ENCODE measurements at regions not wholly inside any gene's neighbourhood (a gene's known extent, or its start where the extent isn't known, plus 50 kb on each side); places are given as distances from the start of the nearest gene placed in this dataset.
A peak's percentile ranks its signal among the peaks of the same experiment; 100 is the strongest.

DNA sequence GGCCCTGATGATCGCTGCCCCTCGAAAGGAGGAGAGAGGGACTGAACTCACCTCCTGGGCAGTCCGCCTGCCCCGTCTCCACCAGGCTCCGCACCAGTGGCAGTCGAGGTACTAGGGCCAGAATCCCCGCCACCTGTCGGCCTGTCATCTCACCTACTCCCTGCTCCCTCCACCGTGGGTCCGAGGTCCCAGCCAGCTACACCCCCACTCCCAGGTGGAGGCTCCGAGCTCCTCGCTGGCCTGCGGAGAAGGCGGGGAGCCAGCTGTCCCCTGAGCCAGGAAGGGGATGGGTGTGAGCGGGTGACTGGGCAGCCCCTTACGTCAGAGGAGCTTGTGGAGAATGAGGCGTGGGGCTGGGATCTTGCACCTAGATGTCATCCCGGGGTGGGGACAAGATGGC lies 1066.5 kb upstream of the MANEA start:
- DNase-seq: no peak

DNA sequence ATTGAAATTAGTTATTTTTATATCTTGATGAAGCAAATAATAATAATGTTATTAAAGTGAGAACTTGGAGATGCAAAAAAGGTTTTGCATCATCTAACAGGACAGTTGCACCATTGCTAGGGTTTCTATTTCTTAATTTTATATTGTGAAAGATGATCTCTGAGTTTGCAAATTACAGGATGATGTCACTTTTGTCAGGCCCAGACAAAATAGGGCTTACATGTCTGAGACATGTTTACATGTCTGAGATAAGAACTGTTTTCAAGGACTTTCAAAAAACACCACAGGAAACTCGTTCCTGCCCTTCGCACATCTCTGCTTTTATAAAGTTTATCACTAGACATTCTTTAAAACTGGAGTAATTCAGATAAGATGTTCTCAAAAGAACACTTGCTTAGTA lies 1075.8 kb upstream of the MANEA start:
- no peak for DNase-seq

DNA sequence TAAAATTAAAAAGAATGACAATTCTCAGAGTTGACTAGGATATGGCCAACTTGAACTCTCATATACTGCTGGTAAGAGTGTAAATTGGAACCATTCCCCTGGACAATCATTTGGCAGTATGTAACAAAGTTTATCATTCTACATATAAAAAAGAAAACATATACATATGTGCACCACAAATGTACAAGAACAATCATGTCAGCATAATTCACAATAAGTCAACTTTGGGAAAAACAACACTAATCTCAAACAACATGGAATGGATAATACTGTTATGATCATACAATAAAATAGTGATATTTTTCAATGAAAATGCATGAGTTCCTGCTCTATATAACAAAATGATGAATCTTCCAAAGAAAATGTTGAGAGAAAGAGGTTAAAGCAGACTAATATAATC lies 1078.7 kb upstream of the EPHA7 start:
- DNase-seq: no peak

DNA sequence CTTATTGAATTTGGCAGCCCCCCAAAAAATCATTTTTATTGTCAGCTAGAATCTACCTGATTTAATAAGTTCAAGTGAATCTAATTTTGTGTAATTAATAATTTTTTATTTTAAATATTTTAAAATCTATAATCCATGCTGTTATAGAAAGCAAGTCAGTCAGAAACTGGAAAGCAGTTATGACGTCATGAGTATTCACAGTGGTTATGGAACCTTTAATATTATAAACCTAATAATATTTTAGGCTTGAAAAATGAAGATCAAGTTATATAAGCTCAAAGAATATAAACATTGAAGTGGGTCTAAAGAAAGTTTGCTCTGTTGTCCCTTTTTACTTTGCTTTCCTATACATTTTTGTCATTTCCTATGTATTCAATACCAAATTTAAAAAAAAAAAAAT lies 1075.1 kb upstream of the EPHA7 start:
- DNase-seq: no peak

DNA sequence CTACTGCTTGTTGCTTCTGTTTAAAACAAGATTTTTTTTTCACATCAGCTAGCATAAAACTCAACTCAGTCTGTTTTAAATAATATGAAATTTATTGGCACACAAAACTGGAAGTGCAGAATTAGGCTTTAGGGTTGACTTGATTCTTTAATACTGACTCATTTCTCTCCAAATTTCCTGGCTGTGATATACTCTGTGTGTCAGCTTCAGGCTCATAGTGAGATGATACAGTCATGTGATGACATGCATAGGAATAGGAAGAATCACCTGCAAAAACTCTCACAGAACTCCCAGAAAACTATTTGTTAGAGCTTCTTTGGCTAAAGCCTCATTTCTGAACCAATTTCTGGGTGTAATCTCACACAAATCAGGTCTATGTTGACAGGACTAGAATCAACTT lies 1068.0 kb upstream of the EPHA7 start:
- no peak for DNase-seq

DNA sequence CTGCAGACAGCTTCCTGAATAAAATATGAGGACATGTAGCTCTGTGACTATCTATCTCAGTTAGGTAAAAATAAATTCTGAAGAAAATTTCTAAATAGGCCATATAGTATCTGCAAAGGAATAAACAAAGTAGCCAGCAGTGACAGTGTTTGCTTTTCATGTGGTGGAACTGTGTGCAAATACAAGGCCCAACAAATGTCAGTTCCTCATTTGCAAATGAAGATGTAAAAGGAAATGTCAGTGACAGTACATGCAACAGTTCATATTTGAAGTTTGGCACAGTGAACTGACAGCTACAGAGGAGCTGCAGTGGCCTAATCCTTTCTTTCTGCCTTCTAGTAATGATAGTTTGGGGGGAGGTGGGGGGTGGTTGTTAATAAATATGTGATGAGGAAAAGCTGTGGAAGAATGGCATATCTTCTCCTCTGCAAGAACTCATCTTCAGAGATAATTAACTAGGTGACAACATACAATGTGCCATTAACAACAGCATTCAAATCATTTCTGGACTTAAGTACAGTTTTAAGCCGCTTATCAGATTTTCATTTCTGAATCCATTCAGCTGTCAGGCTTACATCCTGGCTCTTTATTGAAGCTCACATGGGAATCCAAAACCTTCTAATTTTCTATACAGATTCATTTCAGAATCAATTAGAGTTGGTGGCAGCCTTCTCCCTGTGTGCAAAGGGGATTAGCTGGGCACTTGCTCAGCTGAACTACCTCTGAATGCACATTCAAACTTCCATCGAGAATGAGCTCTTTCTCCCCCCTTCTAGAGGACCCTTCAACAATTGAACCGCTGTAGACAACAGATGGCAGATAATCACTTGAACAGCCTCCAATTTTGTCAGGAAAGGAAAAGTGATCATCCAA lies 1059.0 kb upstream of the EPHA7 start:
- DNase-seq: peak; percentile 5

DNA sequence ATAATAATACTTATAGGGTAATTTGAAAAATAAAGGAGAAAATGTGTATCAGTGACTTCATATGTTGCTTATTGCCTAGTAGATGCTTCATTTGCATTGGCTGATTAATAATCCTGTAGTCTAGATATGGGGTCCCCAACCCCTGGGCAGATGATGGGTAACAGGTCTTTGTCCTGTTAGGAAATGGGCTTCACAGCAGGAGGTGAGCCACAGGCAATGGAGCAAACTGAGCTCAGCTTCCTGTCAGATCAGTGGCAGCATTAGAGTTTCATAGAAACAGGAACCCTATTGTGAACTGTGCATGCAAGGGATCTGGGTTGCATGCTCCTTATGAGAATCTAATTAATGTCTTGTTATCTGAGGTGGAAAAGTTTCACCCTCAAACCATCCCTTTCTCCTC lies 1049.5 kb upstream of the EPHA7 start:
- no peak for DNase-seq

DNA sequence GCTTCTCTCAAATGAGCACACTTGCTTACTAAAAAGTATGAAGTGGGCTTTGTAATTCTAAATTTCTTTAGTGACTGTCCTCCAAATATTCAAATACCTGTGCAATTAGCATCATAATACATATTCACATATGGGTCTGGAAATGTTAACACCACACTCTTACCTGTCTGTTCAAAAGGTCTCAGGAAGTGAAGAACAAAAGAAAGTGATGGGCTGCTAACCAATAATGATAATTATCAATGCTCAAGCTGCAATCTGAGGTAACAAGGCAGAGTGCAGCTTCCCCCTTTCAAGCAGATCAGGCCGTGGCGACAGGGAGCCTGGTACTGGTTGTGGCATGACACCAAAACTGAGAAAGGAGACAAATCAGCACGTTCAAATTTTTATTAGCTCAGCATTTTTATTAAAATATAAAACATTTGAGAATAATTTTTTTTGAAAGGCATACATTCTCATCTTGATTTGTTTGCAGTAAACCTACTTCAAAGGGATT lies 1044.7 kb upstream of the EPHA7 start:
- no peak for DNase-seq

DNA sequence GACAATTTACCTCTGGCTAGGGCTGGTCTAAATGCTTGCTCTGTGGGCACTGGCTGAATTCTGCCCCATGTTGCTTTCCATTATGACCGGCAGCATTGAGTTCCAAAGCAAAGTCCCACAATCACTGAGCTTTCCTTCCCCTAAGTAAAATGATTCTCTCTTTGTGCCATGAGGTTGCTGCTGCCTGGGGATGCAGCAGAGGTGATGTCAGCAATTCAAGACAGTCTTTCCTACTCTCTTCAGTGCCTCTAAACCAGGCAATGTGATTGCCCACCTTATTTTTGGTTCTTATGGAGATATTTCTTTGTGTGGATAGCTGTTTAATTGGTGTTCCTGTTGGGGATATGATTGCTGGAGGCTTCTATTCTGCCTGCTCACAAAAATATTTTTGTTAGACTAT lies 1043.9 kb upstream of the EPHA7 start:
- no peak for DNase-seq

DNA sequence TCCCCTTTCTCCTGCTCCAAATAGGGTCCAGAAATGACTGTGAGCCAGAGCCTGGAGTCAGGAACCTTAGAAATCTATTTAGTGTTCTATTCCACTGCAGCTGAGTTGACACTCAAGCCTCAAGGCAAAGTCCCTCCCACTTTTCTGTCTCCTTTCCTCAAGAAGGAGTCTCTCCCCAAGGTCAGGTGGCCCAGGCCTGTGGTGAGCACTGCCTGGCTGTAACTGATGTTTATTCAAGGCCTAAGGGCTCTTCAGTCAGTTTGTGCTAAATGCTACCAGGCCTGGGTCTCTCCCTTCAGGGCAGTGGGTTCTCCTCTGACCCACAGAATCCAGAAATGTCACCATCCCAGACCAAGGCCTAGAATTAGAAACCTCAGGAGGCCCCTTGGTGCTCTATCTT lies 1042.9 kb upstream of the EPHA7 start:
- no peak for DNase-seq

DNA sequence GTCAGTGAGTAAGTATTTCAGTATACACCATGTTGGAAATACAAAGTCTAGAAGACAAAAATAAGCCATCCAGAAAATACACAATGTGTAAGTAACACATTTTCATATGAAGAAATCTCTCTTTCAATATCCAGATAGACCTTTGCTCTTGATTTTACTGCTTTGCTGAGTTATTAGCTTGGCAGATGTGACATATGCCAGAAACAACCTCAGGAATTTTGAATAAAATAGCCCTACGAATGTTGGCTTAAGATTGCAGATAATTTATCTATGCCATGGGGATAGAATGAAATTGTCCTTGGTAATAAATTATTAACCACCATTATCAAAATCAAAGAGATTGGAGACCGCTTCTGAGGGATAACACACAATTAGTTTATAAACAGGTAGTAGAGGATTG lies 1036.9 kb upstream of the EPHA7 start:
- DNase-seq: no peak

DNA sequence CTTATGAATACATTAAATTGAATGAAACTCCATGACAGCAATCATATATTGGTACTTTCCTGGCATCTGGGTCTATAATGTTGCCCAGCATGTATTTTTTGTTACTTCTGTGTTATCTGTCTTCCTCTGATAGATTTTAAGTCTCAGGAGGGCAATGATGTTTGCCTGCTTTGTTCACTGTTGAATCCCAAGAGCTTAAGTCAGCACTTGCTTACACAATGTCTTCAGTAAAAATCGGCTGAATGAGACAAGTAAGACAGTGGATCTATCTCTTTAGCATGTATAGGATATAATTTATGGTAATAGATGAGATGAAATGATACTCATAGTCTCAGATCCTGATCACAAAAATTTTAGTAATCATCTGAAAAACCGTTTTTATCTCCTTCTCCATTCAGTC lies 1034.9 kb upstream of the EPHA7 start:
- DNase-seq: no peak

DNA sequence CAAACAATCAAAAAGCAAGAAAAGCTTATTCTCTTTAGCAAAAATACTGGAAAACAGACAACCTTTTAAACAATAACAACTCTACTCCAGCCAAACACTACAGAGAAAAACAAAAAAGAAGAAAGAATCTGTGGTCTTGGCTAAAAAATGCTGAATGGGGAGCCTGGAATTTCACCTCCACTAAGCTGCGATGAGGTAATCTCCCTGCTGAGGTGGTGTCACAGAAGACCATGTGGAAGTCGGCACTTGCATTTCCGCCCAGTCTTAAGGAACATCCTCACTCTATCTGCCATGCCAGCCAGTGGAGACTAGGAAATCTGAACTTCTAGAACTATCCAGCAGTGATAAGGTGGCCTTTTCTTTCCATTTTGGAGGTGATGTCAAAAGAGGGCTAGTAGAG lies 1026.8 kb upstream of the EPHA7 start:
- no peak for DNase-seq

DNA sequence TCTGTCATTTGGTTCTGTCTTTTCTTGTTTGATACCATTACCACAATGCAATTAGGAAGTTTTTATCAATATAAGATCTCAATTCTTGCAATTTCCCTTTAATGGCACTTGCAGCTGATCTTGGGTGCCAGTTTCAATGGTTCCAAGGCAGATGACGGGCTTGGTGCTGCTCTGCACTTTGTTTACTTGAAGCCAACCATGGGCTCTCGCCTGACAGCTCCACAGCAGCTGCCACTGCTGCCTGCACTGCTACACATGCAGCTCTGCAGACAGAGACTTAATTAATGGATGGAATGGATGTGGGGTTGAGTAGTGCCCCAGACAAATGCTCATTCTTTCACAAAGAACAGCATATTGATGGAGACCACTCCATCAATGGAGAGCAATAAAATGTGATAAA lies 1024.3 kb upstream of the EPHA7 start:
- no peak for DNase-seq

DNA sequence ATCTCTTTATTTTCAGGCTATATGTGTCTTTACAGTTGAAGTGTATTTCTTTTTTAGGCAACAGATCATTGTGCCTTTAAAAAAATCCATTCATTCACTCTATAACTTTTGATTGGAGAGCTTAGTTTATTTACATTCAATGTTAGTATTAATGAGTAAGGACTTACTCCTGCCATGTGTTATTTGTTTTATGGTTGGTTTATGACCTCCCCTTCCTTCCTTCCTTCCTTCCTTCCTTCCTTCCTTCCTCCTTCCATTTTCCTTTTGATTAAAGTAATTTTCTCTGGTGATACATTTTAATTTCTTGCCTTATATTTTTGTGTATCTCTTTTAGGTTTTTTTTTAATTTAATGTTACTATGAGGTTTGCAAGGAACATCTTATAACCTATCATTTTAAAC lies 1005.3 kb upstream of the EPHA7 start:
- DNase-seq: no peak

DNA sequence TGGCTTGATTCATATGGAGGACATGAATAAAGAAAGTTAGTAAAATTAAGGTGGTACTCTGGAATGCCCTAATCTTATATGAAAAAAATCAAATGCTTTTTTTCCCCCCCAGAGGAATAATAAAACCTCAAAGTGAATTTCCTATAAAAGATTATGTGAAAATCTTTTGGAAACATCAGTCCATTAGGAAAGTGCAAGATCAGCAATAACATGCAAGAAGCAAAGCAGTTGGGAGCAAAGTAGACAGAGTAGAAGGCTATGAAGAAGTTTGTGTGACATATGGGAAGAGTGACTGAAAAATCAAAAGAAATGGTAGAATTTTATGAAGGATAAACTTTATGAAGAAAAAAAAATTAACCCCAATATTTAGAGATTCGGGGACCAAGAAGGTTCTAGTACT lies 998.0 kb upstream of the EPHA7 start:
- no peak for DNase-seq

DNA sequence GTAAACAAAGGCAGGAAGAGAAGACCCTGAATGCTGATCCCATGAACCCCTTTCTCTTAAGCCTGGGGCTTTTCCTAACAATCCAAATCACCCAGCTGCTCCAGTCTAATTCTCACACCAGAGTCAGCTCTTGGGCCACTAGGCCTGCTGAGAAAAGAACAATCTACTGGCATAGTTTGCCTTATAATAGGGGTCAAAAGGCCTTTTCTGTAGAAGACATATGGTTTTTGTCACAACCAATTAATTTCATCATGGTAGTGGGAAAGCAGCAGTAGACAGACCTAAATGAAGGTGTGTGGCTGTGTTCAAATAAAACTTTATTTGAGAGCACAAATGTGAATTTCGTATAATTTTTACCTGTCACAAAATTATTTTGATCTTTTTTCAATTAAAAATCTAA lies 994.7 kb upstream of the EPHA7 start:
- DNase-seq: no peak

DNA sequence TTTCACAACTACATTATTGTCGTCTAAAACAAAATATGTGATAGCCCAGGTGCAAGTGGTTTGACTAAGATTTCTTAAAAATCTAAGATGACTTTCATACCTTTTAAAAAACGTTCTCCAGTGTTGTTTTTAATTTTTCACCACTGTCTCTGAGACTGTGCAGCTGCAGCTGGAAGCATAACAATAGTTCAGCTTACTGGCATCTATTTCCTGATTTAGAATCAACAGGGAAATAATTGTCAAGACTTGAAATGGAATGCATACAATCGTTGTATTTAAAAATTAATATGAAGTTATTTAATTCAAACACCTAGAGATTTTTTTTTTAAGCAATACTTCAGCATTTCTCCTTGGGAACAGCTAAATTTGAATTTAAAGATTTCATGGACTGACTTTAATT lies 982.0 kb upstream of the EPHA7 start:
- DNase-seq: no peak

DNA sequence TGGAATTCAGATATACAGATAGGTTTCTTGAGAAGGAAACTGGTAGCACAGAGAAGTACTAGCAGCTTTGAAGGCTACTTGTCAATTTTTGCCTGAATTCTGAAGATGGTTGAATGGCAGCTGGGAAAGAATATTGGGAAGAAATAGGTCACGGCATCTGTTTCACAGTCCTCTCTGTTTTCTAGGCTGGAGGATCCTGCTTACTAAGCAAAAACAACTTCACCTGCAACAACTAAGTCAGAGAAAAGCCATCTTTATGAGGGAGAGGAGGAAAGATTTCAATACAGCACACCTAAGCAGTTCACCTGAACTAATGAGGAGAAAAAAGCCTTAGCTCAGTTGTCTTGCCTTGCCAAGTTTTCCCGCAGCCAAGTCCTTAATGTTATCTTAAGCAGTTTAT lies 975.5 kb upstream of the EPHA7 start:
- DNase-seq: no peak

DNA sequence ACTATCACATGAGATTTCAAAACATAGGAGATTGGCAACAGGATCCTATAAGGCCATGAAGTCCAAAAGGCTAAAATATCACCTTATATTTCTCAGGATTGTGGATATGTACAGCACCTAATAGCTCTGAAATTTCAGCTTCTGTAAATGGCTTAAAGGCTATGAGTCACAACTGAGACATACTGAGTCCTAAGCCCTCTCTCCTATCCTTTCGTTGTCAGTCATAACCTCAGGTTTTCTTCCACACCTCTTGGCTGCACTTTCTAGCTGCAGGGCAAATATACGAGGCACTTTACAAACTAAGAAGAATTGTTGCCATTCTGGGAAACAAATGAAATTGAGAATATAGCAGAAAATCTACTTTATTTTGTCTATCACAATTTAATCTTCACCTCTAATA lies 969.9 kb upstream of the EPHA7 start:
- no peak for DNase-seq

DNA sequence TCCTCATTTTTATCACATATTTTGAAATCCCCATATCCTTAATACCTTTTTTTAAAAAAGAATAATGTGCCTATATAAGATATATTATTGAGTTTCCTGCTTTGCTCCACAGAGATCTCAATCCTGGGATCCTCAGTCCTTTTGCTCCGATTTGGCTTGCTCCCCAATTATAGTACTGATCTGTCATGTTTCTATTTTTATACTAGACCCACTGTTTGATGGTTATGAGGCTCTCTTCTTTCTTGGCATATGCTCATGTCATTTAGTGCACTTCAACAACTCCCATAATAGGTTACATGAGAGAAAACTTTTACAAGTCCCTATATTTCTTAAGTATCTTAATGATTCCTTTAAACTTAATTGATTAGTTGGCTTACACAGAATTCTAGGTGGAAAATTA lies 958.5 kb upstream of the EPHA7 start:
- DNase-seq: no peak

DNA sequence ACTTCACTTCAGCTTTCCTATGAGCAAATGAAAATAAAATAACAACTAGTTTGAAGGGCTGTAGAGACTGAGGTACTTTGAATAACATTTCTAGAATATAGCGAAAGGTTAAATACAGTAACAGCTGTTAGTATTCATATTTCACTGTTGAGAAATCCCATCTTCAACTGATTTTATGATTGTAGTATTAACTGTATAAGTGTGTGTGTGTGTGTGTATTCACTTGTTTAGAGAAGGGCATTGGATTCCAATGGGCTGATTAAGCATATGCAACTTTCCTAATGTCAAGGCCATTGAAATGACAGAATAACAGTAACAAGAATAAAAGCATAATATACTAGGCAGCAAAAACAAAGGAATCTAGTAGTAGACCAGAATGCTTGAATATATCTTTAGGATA lies 957.5 kb upstream of the EPHA7 start:
- no peak for DNase-seq

DNA sequence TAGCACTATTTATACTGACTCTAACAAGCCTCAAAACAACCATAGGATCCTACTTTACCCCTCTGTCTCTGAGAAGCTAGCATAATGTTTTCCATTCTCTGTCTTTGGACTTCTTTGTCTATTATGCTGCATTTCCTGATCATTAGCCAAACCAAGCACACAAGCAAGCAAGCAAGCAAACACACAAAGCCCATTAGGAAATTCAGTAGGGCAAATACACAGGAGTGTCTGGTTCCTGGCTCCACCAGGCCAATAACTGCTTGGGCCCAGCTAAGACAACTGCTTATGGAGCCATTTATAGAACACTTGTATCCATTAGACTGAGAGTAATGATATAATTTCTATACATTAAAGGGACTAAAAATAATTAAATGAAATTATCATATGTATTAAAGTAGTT lies 952.9 kb upstream of the EPHA7 start:
- DNase-seq: no peak

DNA sequence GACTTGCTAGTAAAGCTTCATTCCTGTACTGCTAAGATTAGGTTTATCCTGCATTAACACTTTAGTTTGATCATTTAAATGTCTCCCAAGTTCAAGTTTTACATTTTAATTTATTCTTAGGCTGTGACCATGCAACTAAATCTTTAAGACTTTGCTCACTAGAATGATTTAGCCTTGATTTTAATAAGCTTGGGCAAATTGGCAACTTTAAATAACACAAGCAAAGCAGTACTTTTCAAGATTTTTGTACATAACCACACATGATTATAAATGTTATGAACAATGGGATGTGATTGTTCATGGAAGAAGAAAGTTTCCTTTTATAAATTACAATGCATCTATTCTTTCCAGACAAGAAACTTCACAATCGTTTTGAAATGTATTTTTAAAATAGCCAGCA lies 948.0 kb upstream of the EPHA7 start:
- no peak for DNase-seq
